Esophagus squamous epithelium (tissue), 4 donors: ENCODE measurements at regions not wholly inside any gene's neighbourhood (a gene's known extent, or its start where the extent isn't known, plus 50 kb on each side); places are given as distances from the start of the nearest gene placed in this dataset.

Experiments used
- CTCF ChIP-seq, 6 experiments: fragments of 450-650 bp in 4 of 6; fragments of 200-600 bp in 2 of 6; sonication (generic) in 2 of 6; IDR thresholded peaks; one replicate each; pipeline ENCODE4 v1.5.1; 2016 to 2019; ENCODE audit warnings: antibody characterized with exemption in 6 of 6, mild to moderate bottlenecking in 4 of 6, moderate library complexity in 4 of 6
- POLR2A ChIP-seq, 4 donors: fragments of 450-650 bp; IDR thresholded peaks; one replicate each; pipeline ENCODE4 v1.6.1; 2017; ENCODE audit warnings: antibody characterized with exemption in 4 of 4, mild to moderate bottlenecking in 4 of 4, moderate library complexity in 3 of 4

GRCh38 chr1:195617106-195617505, 991.1 kb downstream of the KCNT2 start:
- TF ChIP-seq CTCF (IDR thresholded peaks at IDR 0.05) (no peak), POLR2A (IDR thresholded peaks at IDR 0.05) (no peak)
